PC-9 (cell line): ENCODE measurements at regions not wholly inside any gene's neighbourhood (a gene's known extent, or its start where the extent isn't known, plus 50 kb on each side); places are given as distances from the start of the nearest gene placed in this dataset.

Source experiments
- BruUV-seq: library from RNA; stranded (reverse); fragments of 400-500 nt; replicated peaks from 2 replicates; lab custom pipeline; 2021; lab: Mats Ljungman, UMichigan
- CTCF ChIA-PET: fragments of 300-600 bp; sonication (Branson Sonifier 250); formaldehyde crosslinking; loops from one replicate; lab custom pipeline; 2022; ENCODE audit warnings: antibody characterized with exemption; lab: Charles Lee
- POLR2A ChIA-PET: fragments of 300-600 bp; sonication (Branson Sonifier 250); formaldehyde crosslinking; loops from one replicate; lab custom pipeline; 2022; ENCODE audit warnings: antibody characterized with exemption; ENCODE audit not compliant: unreplicated experiment; lab: Charles Lee
- DNase-seq, 2 experiments: peaks; one replicate each; pipeline versions ENCODE4 v3.0.0 to v3.0.0-alpha.2; 2015 to 2022; ENCODE audit warnings: mixed read lengths in 1 of 2
- H2AFZ ChIP-seq: fragments of 200-600 bp; sonication (generic); 2 replicates; pipeline ENCODE4 v1.8.1; 2017; ENCODE audit warnings: antibody characterized with exemption
- H3F3A ChIP-seq: fragments of 200-600 bp; sonication (generic); 2 replicates; pipeline ENCODE4 v1.8.1; 2017; ENCODE audit warnings: antibody characterized with exemption, mild to moderate bottlenecking, low read depth; ENCODE audit not compliant: insufficient read depth
- H3K27ac ChIP-seq: fragments of 200-600 bp; sonication (generic); 2 replicates; pipeline ENCODE4 v1.6.1; 2016; ENCODE audit warnings: mixed run types
- H3K27me3 ChIP-seq: fragments of 200-600 bp; sonication (generic); 2 replicates; pipeline ENCODE4 v1.6.1; 2016; ENCODE audit warnings: low read depth, mixed run types; ENCODE audit not compliant: insufficient read depth
- H3K36me3 ChIP-seq: fragments of 200-600 bp; sonication (generic); 2 replicates; pipeline ENCODE4 v1.6.1; 2016; ENCODE audit warnings: low read depth, mixed run types
- H3K4me1 ChIP-seq: fragments of 200-600 bp; sonication (generic); replicated peaks from 2 replicates; pipeline ENCODE4 v1.6.1; 2016; ENCODE audit warnings: mixed run types; ENCODE audit not compliant: insufficient read depth
- H3K4me2 ChIP-seq: fragments of 200-600 bp; sonication (generic); 2 replicates; pipeline ENCODE4 v1.6.1; 2017; ENCODE audit warnings: mixed run types
- H3K4me3 ChIP-seq: fragments of 200-600 bp; sonication (generic); 2 replicates; pipeline ENCODE4 v1.6.1; 2016; ENCODE audit warnings: mixed run types
- H3K79me2 ChIP-seq: fragments of 200-600 bp; sonication (generic); 2 replicates; pipeline ENCODE4 v1.6.1; 2017; ENCODE audit warnings: low read depth, mixed run types
- H3K9me2 ChIP-seq: fragments of 200-600 bp; sonication (generic); 2 replicates; pipeline ENCODE4 v1.8.1; 2017; ENCODE audit warnings: mild to moderate bottlenecking; ENCODE audit not compliant: insufficient read depth
- H3K9me3 ChIP-seq: fragments of 200-600 bp; sonication (generic); 2 replicates; pipeline ENCODE4 v1.8.1; 2016; ENCODE audit warnings: low read depth; ENCODE audit not compliant: insufficient read depth
- H4K20me1 ChIP-seq: fragments of 200-600 bp; sonication (generic); 2 replicates; pipeline ENCODE4 v1.8.1; 2017; ENCODE audit not compliant: insufficient read depth
- CTCF ChIP-seq: fragments of 200-600 bp; sonication (generic); conservative IDR thresholded peaks from 2 replicates; pipeline ENCODE4 v1.6.1; 2017; ENCODE audit warnings: mixed run types, antibody characterized with exemption, mild to moderate bottlenecking, moderate library complexity
- EZH2 ChIP-seq: fragments of 200-600 bp; sonication (generic); IDR thresholded peaks from 2 replicates; pipeline ENCODE4 v1.8.0; 2017; ENCODE audit warnings: antibody characterized with exemption, low read depth
- intact Hi-C: fragments of 100-400 bp; cut with micrococcal nuclease; formaldehyde crosslinking; loops from one replicate; pipeline ENCODE4 v1.10.0; 2022; ENCODE audit not compliant: unreplicated experiment

GRCh38 chr2:21970971-21971370 is 847.2 kb downstream of the TDRD15 start:
- Histone ChIP-seq H3K9me3 (no peaks in the 10 kb centered on the region), H3K4me1 (no peaks in the 10 kb centered on the region), H3K27ac (no peak overlapping the region), H3K9me2 (no peaks in the 10 kb centered on the region), H3K36me3 (no peaks in the 10 kb centered on the region), H3K4me2 (no peak overlapping the region), H3K79me2 (no peaks in the 10 kb centered on the region), H3K4me3 (no peak overlapping the region), H4K20me1 (no peaks in the 10 kb centered on the region), H3K27me3 (no peaks in the 10 kb centered on the region), H2AFZ (no peak overlapping the region), H3F3A (no peaks in the 10 kb centered on the region)
- ChIA-PET POLR2A (no interaction called here), CTCF (no interaction called here)
- DNase-seq = no peak
- intact Hi-C loops = no loop called here
- TF ChIP-seq CTCF (no peak), EZH2 (no peak)
- no TSS peak for BruUV-seq

GRCh38 chr2:21972586-21972985 is 848.8 kb downstream of the TDRD15 start:
- H2AFZ ChIP-seq = no peak overlapping the region
- CTCF ChIA-PET = no interaction called here
- H3K4me2 ChIP-seq = no peak overlapping the region
- H4K20me1 ChIP-seq = no peaks in the 10 kb centered on the region
- H3F3A ChIP-seq = no peaks in the 10 kb centered on the region
- DNase-seq = no peak
- H3K36me3 ChIP-seq = no peaks in the 10 kb centered on the region
- H3K4me3 ChIP-seq = no peak overlapping the region
- H3K9me3 ChIP-seq = no peaks in the 10 kb centered on the region
- POLR2A ChIA-PET = no interaction called here
- H3K9me2 ChIP-seq = no peaks in the 10 kb centered on the region
- TF ChIP-seq EZH2 = no peak
- TF ChIP-seq CTCF = no peak
- H3K27ac ChIP-seq = no peak overlapping the region
- BruUV-seq = no TSS peak
- intact Hi-C loops = no loop called here
- no peaks in the 10 kb centered on the region for H3K27me3 ChIP-seq
- H3K79me2 ChIP-seq = no peaks in the 10 kb centered on the region
- no peaks in the 10 kb centered on the region for H3K4me1 ChIP-seq

- H3K36me3 ChIP-seq = no peaks in the 10 kb centered on the region
- H2AFZ ChIP-seq = no peak overlapping the region
- BruUV-seq = no TSS peak
- DNase-seq = peak in 1 of 2 experiments; percentile 60
- no peaks in the 10 kb centered on the region for H3F3A ChIP-seq
- POLR2A ChIA-PET = no interaction called here
- no peaks in the 10 kb centered on the region for H3K79me2 ChIP-seq
- peaks cover 10% of the 10 kb centered on the region; the same call in 1 of the 2 replicates for H3K4me1 ChIP-seq
- no peaks in the 10 kb centered on the region for H3K9me3 ChIP-seq
- H3K4me3 ChIP-seq = no peak overlapping the region
- CTCF ChIA-PET = no interaction called here
- no peaks in the 10 kb centered on the region for H3K9me2 ChIP-seq
- no peak for TF ChIP-seq EZH2
- no peak for TF ChIP-seq CTCF
- peak overlapping the region; percentile 29; the same call in 1 of the 2 replicates for H3K4me2 ChIP-seq
- intact Hi-C loops = no loop called here
- no peaks in the 10 kb centered on the region for H3K27me3 ChIP-seq
- no peak overlapping the region for H3K27ac ChIP-seq
- no peaks in the 10 kb centered on the region for H4K20me1 ChIP-seq
Observed at GRCh38 chr2:21981127-21981526, 857.4 kb downstream of the TDRD15 start.
